Urinary bladder (tissue), 3 donors: ENCODE measurements at regions not wholly inside any gene's neighbourhood (a gene's known extent, or its start where the extent isn't known, plus 50 kb on each side); places are given as distances from the start of the nearest gene placed in this dataset.

Experiments
- DNase-seq: peaks from one replicate; pipeline ENCODE4 v3.0.0-alpha.2; 2015; ENCODE audit errors: extremely low spot score
- H3K27ac ChIP-seq: one replicate; pipeline ENCODE4 v1.5.1; 2013; ENCODE audit warnings: low read depth, mild to moderate bottlenecking, moderate library complexity
- H3K36me3 ChIP-seq: one replicate; pipeline ENCODE4 v1.6.1; 2013; ENCODE audit warnings: mild to moderate bottlenecking, moderate library complexity; ENCODE audit not compliant: insufficient read depth
- H3K4me1 ChIP-seq: one replicate; pipeline ENCODE4 v1.6.1; 2013; ENCODE audit warnings: mild to moderate bottlenecking, moderate library complexity; ENCODE audit not compliant: insufficient read depth
- H3K4me3 ChIP-seq: one replicate; pipeline ENCODE4 v1.5.1; 2013; ENCODE audit warnings: low read depth, low read length
- WGBS: extraction: QIAGEN DNeasy Blood & Tissue Kit; methylation state at CpG from one replicate; pipeline ENCODE4 v1.1.7; 2013; 5-methylcytosine and 5-hydroxymethylcytosine counted together
- donor health status: healthy with polysubstance abuse.
- donor health status: healthy.

DNA sequence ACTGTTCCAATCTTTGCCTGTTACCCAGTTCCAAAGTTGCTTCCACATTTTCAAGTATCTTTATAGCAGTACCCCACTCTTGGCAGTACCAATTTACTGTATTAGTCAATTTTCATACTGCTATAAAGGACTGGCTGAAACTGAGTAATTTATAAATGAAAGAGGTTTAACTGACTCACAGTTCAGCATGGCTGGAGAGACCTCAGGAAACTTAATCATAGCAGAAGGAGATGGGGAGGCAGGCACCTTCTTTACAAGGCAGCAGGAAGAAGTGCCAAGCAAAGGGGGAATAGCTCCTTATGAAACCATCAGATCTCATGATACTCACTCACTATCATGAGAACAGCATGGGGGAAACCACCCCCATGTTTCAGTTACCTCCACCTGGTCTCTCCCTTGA, 215.0 kb downstream of the SNAPC1 start:
- H3K36me3 ChIP-seq: no peaks in the 10 kb centered on the region
- no peaks in the 10 kb centered on the region for H3K4me1 ChIP-seq
- H3K27ac ChIP-seq: no peak overlapping the region
- H3K4me3 ChIP-seq: no peak overlapping the region
- DNase-seq: no peak

DNA sequence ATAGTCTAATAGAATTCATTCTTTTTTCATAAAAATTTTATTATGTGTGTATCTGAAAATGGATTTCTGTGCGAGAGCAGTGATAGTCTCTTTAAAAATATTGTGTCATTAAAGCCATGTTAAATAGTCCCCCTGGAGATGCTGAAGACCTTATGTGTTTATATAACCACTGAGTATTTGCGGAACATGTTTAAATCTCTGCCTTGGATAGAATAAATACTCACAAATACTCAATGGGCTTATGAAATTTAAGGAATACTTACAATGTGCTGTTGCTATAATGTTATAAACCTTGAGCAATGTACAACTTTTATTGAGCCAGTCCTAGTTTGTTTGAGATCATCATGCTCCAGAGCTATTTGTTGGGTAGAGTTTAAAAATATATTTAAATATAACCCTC, 226.0 kb downstream of the SNAPC1 start:
- Histone ChIP-seq H3K4me1 (no peaks in the 10 kb centered on the region), H3K36me3 (no peaks in the 10 kb centered on the region), H3K4me3 (no peak overlapping the region), H3K27ac (no peak overlapping the region)
- WGBS: 52% methylated on average over 2 of the region's 2 CpGs
- DNase-seq: no peak

DNA sequence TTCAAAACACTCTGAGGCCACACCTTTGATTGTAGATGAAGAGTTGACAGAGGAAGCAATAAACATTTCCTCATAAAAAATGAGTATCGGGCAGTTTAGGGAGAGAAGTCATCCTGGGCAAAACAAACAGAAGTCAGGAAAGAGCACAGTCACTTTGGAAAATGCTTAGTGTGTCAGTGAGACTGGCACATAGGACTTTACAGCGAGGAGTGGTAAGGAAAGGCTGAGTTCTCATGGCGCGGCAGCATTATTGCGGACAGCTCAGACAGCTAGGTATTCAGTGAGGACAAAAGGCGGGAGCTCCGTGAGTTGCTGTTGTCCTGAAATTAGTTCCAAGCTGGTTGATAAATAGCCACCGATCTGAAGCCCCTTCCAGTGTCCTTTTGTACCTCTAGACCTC, 229.9 kb downstream of the SNAPC1 start:
- Histone ChIP-seq H3K4me3 (no peak overlapping the region), H3K36me3 (no peaks in the 10 kb centered on the region), H3K4me1 (no peaks in the 10 kb centered on the region), H3K27ac (no peak overlapping the region)
- no peak for DNase-seq
- 73% methylated on average over 8 of the region's 8 CpGs for WGBS

DNA sequence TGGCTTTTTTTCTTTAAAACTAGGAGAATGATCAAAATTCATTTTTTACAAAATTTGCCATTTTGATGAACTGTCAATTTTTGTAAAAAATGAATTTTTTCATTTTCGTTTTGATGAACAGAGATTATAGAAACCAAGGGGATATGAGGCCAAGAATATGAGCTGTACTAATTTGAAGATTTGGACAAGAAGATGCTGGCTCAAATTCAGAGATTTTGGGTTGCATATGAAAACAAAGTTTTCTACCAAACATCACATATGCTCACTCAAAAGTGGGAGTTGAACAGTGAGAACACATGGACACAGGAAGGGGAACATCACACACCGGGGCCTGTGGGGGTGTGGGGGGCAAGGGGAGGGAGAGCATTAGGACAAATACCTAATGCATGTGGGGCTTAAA, 230.7 kb downstream of the SNAPC1 start:
- Histone ChIP-seq H3K27ac (no peak overlapping the region), H3K4me3 (no peak overlapping the region), H3K4me1 (no peaks in the 10 kb centered on the region), H3K36me3 (no peaks in the 10 kb centered on the region)
- DNase-seq: no peak
- WGBS: 57% methylated on average over 2 of the region's 2 CpGs

DNA sequence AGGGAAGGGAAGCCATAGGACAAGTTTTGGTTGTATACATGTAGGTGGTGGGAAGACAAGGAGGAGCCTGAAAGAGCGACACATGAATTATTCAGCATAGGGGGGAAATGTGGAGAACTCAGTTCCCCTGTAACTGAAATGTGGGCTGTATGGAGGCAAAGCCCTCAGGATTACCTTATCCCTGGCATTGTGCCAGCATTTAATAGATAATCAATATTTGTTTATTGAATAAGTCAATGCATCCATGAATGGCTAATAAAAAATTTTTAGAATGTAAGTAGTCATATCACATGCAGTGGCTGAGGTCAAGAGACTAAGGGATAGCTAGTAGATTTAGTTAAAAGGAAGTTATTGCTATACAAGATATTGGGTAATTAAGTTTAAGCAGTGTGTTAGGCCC, 232.4 kb downstream of the SNAPC1 start:
- no peak overlapping the region for H3K4me3 ChIP-seq
- no peak for DNase-seq
- no peaks in the 10 kb centered on the region for H3K4me1 ChIP-seq
- H3K27ac ChIP-seq: no peak overlapping the region
- 100% methylated on average over 1 of the region's 1 CpG for WGBS
- H3K36me3 ChIP-seq: no peaks in the 10 kb centered on the region

DNA sequence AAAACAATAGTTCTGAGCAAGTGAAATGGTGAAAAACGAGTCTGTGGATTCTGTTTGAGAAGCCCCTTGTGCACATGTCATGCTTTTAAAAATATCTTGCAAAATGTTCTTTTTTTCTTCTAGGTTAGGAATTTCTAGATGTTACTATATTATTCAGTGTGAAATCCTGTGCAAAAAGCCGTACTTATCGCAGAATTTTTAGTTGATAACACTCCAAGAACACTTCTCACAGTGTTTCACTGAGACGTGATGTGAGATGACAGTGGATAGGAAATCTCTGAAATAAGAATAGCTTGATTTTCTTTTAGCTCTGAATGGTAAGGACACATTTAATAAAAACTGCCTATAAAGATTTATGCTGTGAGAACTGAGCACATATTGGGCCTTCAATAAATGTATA, 234.5 kb downstream of the SNAPC1 start:
- H3K36me3 ChIP-seq: no peaks in the 10 kb centered on the region
- 83% methylated on average over 4 of the region's 4 CpGs for WGBS
- no peaks in the 10 kb centered on the region for H3K4me1 ChIP-seq
- no peak overlapping the region for H3K4me3 ChIP-seq
- no peak for DNase-seq
- no peak overlapping the region for H3K27ac ChIP-seq

DNA sequence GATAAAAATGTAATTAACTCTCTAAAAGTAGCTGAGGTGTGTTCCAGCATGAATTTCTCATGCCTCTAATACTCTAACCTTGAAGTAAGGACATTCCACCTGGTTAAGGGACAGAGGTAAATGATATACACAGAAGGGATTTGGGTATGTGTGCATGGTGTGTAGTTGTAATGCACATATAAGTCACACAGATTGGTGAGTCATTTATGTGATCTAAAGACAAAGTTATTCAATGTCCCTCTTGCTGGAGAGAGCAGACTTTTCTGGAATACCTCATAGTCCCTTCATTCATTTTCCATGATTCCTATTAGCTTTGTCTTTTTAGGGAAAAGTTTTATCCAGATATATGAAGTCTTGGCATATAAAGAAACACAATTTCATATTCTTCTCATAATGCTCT, 234.9 kb downstream of the SNAPC1 start:
- Histone ChIP-seq H3K36me3 (no peaks in the 10 kb centered on the region), H3K4me3 (no peak overlapping the region), H3K4me1 (no peaks in the 10 kb centered on the region), H3K27ac (no peak overlapping the region)
- no peak for DNase-seq

DNA sequence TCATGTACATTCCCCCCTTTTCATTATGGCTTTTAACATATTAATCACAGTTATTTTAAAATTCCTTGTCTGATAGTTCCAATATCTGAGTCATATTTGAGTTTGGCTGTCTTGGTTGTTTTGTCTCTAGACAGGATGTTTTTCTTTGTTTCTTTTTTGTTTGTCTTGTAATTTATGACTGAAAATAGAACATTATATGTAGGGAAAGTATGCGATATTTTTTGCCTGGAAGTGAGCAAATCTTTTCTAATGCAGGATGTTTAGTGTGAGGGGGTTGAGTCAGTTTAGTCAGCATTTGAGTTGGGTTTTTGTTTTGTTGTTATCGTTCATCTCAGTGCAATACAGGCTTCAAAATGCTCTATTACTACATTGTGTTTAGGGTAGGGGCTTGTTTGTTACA, 239.7 kb downstream of the SNAPC1 start:
- H3K4me3 ChIP-seq: no peak overlapping the region
- no peaks in the 10 kb centered on the region for H3K36me3 ChIP-seq
- 79% methylated on average over 2 of the region's 2 CpGs for WGBS
- DNase-seq: no peak
- no peak overlapping the region for H3K27ac ChIP-seq
- H3K4me1 ChIP-seq: no peaks in the 10 kb centered on the region

DNA sequence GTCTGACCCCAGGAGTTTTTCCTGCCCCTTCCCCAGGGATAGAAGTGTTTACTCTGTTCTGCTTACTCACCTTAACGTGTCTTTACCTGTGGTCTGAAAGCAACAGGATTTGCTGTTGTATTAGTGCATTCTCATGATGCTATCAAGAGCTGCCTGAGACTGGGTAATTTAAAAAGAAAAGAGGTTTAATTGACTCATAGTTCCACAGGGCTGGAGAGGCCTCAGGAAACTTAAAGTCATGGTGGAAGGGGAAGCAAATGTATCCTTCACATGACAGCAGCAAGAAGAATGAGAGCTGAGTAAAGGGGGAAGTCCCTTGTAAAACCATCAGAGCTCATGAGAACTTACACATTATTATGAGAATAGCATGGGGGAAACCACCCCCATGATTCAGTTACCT, 240.4 kb downstream of the SNAPC1 start:
- no peaks in the 10 kb centered on the region for H3K36me3 ChIP-seq
- no peak overlapping the region for H3K4me3 ChIP-seq
- WGBS: 55% methylated on average over 1 of the region's 1 CpG
- DNase-seq: no peak
- no peak overlapping the region for H3K27ac ChIP-seq
- H3K4me1 ChIP-seq: no peaks in the 10 kb centered on the region

DNA sequence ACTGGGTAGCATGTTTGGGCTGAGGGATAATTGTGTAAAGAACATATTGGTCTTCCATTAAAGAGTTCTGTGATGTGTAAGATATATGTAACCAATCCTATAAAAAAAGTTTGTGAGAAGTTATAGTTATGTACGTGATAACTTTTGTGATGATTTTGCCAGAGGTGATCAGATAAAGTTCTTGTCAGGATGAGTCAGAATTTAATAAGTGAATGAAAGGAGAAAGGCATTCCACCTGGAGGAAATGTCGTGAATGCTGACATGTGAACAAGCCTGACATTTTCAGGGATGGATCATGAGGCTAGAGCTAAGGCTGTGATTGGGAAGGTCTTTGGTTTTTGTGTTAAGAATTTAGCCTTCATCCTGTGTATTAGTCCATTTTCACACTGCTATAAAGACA, 241.5 kb downstream of the SNAPC1 start:
- no peaks in the 10 kb centered on the region for H3K4me1 ChIP-seq
- whole genome bisulfite sequencing: 37% methylated on average over 2 of the region's 2 CpGs

DNA sequence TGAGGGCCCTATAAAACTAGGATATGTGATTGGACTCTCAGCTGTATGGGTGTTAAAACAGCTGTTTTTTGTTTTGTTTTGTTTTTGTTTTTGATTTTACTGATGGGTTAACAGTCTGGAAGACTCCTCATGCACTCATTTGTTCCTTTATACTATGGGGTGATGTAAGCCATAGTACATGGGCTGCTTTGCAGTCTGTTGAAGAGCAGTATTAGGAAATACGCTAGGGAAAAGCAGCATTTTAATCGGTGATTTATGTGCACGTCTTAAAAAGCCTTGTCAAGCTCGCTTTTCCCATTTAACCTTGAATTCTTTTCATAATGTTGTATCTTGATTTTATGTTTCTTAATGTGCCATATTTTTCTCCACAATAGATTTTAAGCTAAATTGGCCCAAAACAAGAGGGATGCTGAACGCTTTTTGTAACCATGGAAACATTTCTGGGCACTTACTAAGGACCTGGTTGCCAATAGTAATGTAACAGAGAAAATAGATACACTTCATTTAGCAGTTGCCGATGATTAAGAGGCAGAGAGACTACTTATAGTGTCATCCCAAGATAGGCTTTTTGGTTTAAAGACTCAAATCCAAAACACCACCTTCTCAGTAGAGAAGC, 244.0 kb downstream of the SNAPC1 start:
- Histone ChIP-seq H3K4me3 (no peak overlapping the region), H3K36me3 (no peaks in the 10 kb centered on the region), H3K27ac (no peak overlapping the region), H3K4me1 (no peaks in the 10 kb centered on the region)
- 73% methylated on average over 6 of the region's 6 CpGs for WGBS
- no peak for DNase-seq

More for the DNA sequence above, 241.5 kb downstream of the SNAPC1 start:
- H3K4me3 ChIP-seq: no peak overlapping the region
- H3K27ac ChIP-seq: no peak overlapping the region
- H3K36me3 ChIP-seq: no peaks in the 10 kb centered on the region
- DNase-seq: no peak

DNA sequence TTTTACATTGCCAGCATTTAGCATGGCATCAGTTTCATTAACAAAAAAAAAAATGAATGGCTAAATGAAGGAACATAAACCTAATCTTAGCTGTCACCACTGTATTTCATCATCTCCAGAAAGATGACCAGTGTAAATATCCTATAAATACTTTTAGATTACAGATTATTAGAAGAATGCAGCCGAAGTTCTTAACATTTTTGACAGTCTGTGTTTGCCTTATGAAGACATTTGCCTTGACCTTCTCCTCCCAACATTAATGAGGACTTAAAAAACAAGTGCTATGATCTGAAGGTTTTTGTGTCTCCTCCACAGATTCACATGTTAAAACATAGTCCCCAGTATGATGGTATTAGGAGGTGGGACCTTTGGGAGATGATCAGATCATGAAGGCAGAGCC, 253.0 kb downstream of the SNAPC1 start:
- Histone ChIP-seq H3K27ac (no peak overlapping the region), H3K36me3 (no peaks in the 10 kb centered on the region), H3K4me3 (no peak overlapping the region), H3K4me1 (no peaks in the 10 kb centered on the region)
- no peak for DNase-seq
- 23% methylated on average over 1 of the region's 1 CpG for WGBS

DNA sequence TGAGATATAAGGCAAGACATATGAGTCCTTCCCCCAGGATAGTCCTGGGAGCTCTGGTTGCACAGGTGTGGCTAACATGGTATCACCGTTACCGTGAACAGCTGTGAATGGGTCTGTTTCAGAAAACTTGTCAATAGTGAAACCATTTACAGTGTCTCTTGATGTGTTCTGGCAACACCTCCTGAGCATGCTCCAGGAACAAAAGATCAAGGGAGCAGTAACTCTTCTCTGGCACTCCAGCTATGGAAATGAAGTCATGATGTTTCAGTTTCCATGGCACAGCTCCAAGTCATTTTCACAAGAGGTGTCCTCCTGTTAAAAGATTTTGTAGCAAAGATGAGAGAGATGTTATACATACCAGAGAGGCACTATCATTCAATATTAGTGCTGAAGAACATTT, 253.7 kb downstream of the SNAPC1 start:
- Histone ChIP-seq H3K27ac (no peak overlapping the region), H3K36me3 (no peaks in the 10 kb centered on the region), H3K4me3 (no peak overlapping the region), H3K4me1 (no peaks in the 10 kb centered on the region)
- no peak for DNase-seq
- WGBS: 78% methylated on average over 2 of the region's 2 CpGs

DNA sequence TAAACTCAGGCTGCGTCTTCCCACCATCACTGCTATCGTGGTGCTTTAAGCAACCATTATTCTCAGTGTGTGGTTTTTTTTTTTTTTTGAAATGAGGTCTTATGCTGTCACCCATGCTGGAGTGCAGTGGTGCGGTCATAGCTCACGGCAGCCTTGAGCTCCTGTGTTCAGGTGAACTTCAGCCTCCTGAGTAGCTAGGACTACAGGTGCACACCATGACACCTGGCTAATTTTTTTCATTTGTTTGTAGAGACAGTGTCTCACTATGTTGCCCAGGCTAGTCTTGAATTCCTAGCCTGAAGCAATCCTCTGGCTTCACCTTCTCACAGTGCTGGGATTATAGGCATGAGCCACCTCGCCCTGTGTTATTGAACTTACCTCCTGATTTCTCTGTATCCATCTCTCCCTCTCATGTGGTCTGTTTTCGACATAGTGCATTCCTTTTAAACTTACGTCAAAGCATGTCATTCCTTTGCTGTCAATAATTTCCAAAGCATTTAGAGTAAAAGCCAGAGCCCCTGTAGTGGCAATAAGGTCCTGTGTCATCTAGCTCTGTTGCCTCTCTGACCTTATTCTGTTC, 255.5 kb downstream of the SNAPC1 start:
- WGBS: 76% methylated on average over 7 of the region's 7 CpGs
- no peak overlapping the region for H3K4me3 ChIP-seq
- H3K4me1 ChIP-seq: no peaks in the 10 kb centered on the region
- DNase-seq: no peak
- H3K36me3 ChIP-seq: no peaks in the 10 kb centered on the region
- H3K27ac ChIP-seq: no peak overlapping the region

DNA sequence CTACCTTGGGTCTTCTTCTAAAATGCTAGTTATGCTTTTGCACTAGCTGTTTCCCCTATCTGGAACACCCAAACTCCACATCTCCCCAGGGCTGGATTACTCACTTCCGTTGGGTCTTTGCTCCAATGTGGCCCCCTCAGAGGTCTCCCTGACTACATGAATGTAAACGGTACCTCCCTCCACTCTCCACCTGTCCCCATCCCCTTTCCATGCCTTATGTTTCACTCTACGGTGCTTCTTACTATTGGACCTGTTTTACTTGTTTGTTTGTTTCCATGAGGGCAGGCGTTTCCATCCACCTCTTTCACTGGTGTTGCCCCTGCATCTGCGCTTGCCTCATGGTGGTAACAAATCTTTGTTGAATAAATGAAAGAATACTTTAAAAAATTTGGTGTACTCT, 256.4 kb downstream of the SNAPC1 start:
- no peak for DNase-seq
- Histone ChIP-seq H3K36me3 (no peaks in the 10 kb centered on the region), H3K4me3 (no peak overlapping the region), H3K27ac (no peak overlapping the region), H3K4me1 (no peaks in the 10 kb centered on the region)
- WGBS: 85% methylated on average over 5 of the region's 5 CpGs
